ENCODE measurements at regions not wholly inside any gene's neighbourhood (a gene's known extent, or its start where the extent isn't known, plus 50 kb on each side); places are given as distances from the start of the nearest gene placed in this dataset.
"Not testable (repeated sequence)": the region's sequence is repeated elsewhere in the genome, so short reads cannot be mapped to it uniquely, and the experiment has no call there.

- DNase-seq = not testable (repeated sequence)
These were observed 413.3 kb upstream of the ST8SIA4 start for GRCh38 chr5:101316401-101316800.

GRCh38 chr5:101306391-101307137, 403.5 kb upstream of the ST8SIA4 start:
- DNase-seq = no peak

GRCh38 chr5:101296477-101296876, 393.4 kb upstream of the ST8SIA4 start:
- no peak for DNase-seq

GRCh38 chr5:101292199-101292598, 389.1 kb upstream of the ST8SIA4 start:
- DNase-seq = no peak

GRCh38 chr5:101290761-101291160, 387.7 kb upstream of the ST8SIA4 start:
- DNase-seq = not testable (repeated sequence)

GRCh38 chr5:101288633-101289032, 385.6 kb upstream of the ST8SIA4 start:
- no peak for DNase-seq

- DNase-seq = no peak
These were observed 381.8 kb upstream of the ST8SIA4 start for GRCh38 chr5:101284736-101285375.

GRCh38 chr5:101283938-101284337, 380.9 kb upstream of the ST8SIA4 start:
- not testable (repeated sequence) for DNase-seq

GRCh38 chr5:101278917-101279316, 375.8 kb upstream of the ST8SIA4 start:
- no peak for DNase-seq

GRCh38 chr5:101278011-101278687, 375.1 kb upstream of the ST8SIA4 start:
- no peak for DNase-seq

GRCh38 chr5:101271945-101272344, 368.9 kb upstream of the ST8SIA4 start:
- DNase-seq = no peak

- DNase-seq = no peak
These were observed 368.3 kb upstream of the ST8SIA4 start for GRCh38 chr5:101271416-101271815.

GRCh38 chr5:101260857-101261256, 357.8 kb upstream of the ST8SIA4 start:
- DNase-seq = no peak

GRCh38 chr5:101253096-101253495, 350.0 kb upstream of the ST8SIA4 start:
- DNase-seq = no peak

- DNase-seq = no peak
These were observed 341.5 kb upstream of the ST8SIA4 start for GRCh38 chr5:101244621-101245020.

GRCh38 chr5:101212942-101213514, 309.9 kb upstream of the ST8SIA4 start:
- no peak for DNase-seq

GRCh38 chr5:101206534-101206933, 303.5 kb upstream of the ST8SIA4 start:
- DNase-seq = no peak

GRCh38 chr5:101205065-101205464, 302.0 kb upstream of the ST8SIA4 start:
- DNase-seq = not testable (repeated sequence)

- not testable (repeated sequence) for DNase-seq
These were observed 277.3 kb upstream of the ST8SIA4 start for GRCh38 chr5:101180365-101180764.

- DNase-seq = no peak
These were observed 273.5 kb upstream of the ST8SIA4 start for GRCh38 chr5:101176605-101177004.

GRCh38 chr5:101174981-101175380, 271.9 kb upstream of the ST8SIA4 start:
- no peak for DNase-seq

- no peak for DNase-seq
These were observed 260.0 kb upstream of the ST8SIA4 start for GRCh38 chr5:101163088-101163487.

- no peak for DNase-seq
These were observed 256.9 kb upstream of the ST8SIA4 start for GRCh38 chr5:101160002-101160401.

- no peak for DNase-seq
These were observed 255.9 kb upstream of the ST8SIA4 start for GRCh38 chr5:101159006-101159405.
